OCI-LY1 (cell line): ENCODE measurements at regions not wholly inside any gene's neighbourhood (a gene's known extent, or its start where the extent isn't known, plus 50 kb on each side); places are given as distances from the start of the nearest gene placed in this dataset.

ENCODE experiments used
- CTCF ChIP-seq: fragments of 200-600 bp; sonication (generic), shearing (Covaris generic); IDR thresholded peaks from 2 replicates; pipeline ENCODE4 v1.5.1; 2017; ENCODE audit warnings: mild to moderate bottlenecking, antibody characterized with exemption, low read length, moderate library complexity, mixed read lengths
- EZH2 ChIP-seq: fragments of 200-600 bp; sonication (generic), shearing (Covaris generic); IDR thresholded peaks from 2 replicates; pipeline ENCODE4 v1.8.0; 2017; ENCODE audit warnings: borderline replicate concordance, mixed run types, mild to moderate bottlenecking, antibody characterized with exemption, low read length, moderate library complexity, mixed read lengths

- TF ChIP-seq CTCF, result no peak
- TF ChIP-seq EZH2, result no peak
Measured at GRCh38 chr9:135306699-135307098, 172.9 kb upstream of the PPP1R26 start.
